Liver (tissue), 3 donors: ENCODE measurements at regions not wholly inside any gene's neighbourhood (a gene's known extent, or its start where the extent isn't known, plus 50 kb on each side); places are given as distances from the start of the nearest gene placed in this dataset.

Experiments
- EGR1 ChIP-seq, 2 donors: IDR thresholded peaks; 2 replicates each; pipeline ENCODE4 v1.6.1; 2016 to 2018; ENCODE audit warnings: antibody characterized with exemption in 2 of 2, low read depth in 2 of 2
- FOXA1 ChIP-seq: IDR thresholded peaks from 2 replicates; pipeline ENCODE4 v1.6.1; 2016; ENCODE audit warnings: antibody characterized with exemption
- YY1 ChIP-seq: IDR thresholded peaks from 2 replicates; pipeline ENCODE4 v1.6.1; 2016; ENCODE audit warnings: antibody characterized with exemption, mild to moderate bottlenecking
- TF ChIP-seq, protein P1 (sequence below): IDR thresholded peaks from 2 replicates; pipeline ENCODE4 v1.6.1; 2016; ENCODE audit warnings: antibody characterized with exemption
- TF ChIP-seq, protein P2 (sequence below): fragments of 150-350 bp; IDR thresholded peaks from 2 replicates; pipeline ENCODE4 v1.5.1; 2017; ENCODE audit warnings: improper control_type of control experiment, low read depth, low read length; ENCODE audit not compliant: missing input control
- TF ChIP-seq, protein P3 (sequence below): IDR thresholded peaks from 2 replicates; pipeline ENCODE4 v1.6.1; 2016; ENCODE audit warnings: antibody characterized with exemption, mild to moderate bottlenecking
- TF ChIP-seq, protein P4 (sequence below): IDR thresholded peaks from 2 replicates; pipeline ENCODE4 v1.6.1; 2016; ENCODE audit warnings: antibody characterized with exemption
- donor health status: healthy.
- donor health status: healthy.

DNA sequence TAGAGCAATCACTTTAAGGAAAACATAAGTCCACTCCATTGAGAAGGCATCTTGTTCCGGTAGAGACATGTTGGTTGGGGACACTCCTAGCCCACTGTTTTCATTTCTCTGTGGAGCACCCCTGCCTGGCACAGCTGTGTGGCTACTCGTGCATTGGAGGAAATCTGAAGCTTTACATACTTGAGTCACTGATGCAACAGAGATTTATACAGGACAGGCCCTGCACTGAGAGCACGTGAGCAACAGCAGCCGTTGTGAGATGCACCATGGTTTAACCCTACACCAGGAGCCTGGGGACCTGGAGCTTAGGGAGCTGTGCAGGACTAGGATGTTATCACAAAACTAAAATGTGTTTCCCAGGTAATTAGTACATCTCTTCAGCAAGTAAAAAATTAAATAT, 230.7 kb upstream of the IRX1 start:
- TF ChIP-seq YY1: no peak
- TF ChIP-seq, protein P1, sequence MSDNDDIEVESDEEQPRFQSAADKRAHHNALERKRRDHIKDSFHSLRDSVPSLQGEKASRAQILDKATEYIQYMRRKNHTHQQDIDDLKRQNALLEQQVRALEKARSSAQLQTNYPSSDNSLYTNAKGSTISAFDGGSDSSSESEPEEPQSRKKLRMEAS: no peak
- TF ChIP-seq, protein P2, sequence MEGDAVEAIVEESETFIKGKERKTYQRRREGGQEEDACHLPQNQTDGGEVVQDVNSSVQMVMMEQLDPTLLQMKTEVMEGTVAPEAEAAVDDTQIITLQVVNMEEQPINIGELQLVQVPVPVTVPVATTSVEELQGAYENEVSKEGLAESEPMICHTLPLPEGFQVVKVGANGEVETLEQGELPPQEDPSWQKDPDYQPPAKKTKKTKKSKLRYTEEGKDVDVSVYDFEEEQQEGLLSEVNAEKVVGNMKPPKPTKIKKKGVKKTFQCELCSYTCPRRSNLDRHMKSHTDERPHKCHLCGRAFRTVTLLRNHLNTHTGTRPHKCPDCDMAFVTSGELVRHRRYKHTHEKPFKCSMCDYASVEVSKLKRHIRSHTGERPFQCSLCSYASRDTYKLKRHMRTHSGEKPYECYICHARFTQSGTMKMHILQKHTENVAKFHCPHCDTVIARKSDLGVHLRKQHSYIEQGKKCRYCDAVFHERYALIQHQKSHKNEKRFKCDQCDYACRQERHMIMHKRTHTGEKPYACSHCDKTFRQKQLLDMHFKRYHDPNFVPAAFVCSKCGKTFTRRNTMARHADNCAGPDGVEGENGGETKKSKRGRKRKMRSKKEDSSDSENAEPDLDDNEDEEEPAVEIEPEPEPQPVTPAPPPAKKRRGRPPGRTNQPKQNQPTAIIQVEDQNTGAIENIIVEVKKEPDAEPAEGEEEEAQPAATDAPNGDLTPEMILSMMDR: no peak
- TF ChIP-seq, protein P3, sequence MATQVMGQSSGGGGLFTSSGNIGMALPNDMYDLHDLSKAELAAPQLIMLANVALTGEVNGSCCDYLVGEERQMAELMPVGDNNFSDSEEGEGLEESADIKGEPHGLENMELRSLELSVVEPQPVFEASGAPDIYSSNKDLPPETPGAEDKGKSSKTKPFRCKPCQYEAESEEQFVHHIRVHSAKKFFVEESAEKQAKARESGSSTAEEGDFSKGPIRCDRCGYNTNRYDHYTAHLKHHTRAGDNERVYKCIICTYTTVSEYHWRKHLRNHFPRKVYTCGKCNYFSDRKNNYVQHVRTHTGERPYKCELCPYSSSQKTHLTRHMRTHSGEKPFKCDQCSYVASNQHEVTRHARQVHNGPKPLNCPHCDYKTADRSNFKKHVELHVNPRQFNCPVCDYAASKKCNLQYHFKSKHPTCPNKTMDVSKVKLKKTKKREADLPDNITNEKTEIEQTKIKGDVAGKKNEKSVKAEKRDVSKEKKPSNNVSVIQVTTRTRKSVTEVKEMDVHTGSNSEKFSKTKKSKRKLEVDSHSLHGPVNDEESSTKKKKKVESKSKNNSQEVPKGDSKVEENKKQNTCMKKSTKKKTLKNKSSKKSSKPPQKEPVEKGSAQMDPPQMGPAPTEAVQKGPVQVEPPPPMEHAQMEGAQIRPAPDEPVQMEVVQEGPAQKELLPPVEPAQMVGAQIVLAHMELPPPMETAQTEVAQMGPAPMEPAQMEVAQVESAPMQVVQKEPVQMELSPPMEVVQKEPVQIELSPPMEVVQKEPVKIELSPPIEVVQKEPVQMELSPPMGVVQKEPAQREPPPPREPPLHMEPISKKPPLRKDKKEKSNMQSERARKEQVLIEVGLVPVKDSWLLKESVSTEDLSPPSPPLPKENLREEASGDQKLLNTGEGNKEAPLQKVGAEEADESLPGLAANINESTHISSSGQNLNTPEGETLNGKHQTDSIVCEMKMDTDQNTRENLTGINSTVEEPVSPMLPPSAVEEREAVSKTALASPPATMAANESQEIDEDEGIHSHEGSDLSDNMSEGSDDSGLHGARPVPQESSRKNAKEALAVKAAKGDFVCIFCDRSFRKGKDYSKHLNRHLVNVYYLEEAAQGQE: no peak
- TF ChIP-seq FOXA1: no peak
- TF ChIP-seq EGR1 (IDR thresholded peaks at IDR 0.05; ENCODE audit: low read depth in 2 of 2): no peak
- TF ChIP-seq, protein P4, sequence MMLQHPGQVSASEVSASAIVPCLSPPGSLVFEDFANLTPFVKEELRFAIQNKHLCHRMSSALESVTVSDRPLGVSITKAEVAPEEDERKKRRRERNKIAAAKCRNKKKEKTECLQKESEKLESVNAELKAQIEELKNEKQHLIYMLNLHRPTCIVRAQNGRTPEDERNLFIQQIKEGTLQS: no peak
